Body of pancreas (tissue), 4 donors: ENCODE measurements at regions not wholly inside any gene's neighbourhood (a gene's known extent, or its start where the extent isn't known, plus 50 kb on each side); places are given as distances from the start of the nearest gene placed in this dataset.

ENCODE experiments used
- ATAC-seq: fragments of 150-250 bp; one replicate; pipeline ENCODE4 v1.9.1; 2016
- DNase-seq, 4 donors: peaks; one replicate each; pipeline ENCODE4 v3.0.0-alpha.2; 2019
- H3K27ac ChIP-seq, 4 donors: fragments of 200-600 bp; sonication (generic); 1 replicate in 3 of 4; 2 replicates in 1 of 4; pipeline versions ENCODE4 v1.5.1 to v1.6.1; 2016 to 2019; ENCODE audit warnings: mild to moderate bottlenecking in 1 of 4, mixed read lengths in 1 of 4, moderate library complexity in 1 of 4
- H3K27me3 ChIP-seq, 2 donors: fragments of 200-600 bp; sonication (generic); one replicate each; pipeline ENCODE4 v1.6.0; 2016; ENCODE audit warnings: mild to moderate bottlenecking in 1 of 2
- H3K36me3 ChIP-seq, 2 donors: fragments of 200-600 bp; sonication (generic); replicated peaks in 1 of 2; 2 replicates each; pipeline ENCODE4 v1.5.1; 2016; ENCODE audit warnings: low read depth in 2 of 2; ENCODE audit not compliant: insufficient read depth in 1 of 2
- H3K4me1 ChIP-seq: fragments of 200-600 bp; sonication (generic); one replicate; pipeline ENCODE4 v1.6.0; 2016
- H3K4me3 ChIP-seq, 2 donors: fragments of 200-600 bp; sonication (generic); 1 replicate in 1 of 2; 2 replicates in 1 of 2; pipeline ENCODE4 v1.5.1; 2016 to 2019
- H3K9me3 ChIP-seq, 3 donors: fragments of 200-600 bp; sonication (generic); 1 replicate in 2 of 3; 2 replicates in 1 of 3; pipeline ENCODE4 v1.5.1; 2016
- CTCF ChIP-seq, 7 experiments: fragments of 450-650 bp in 4 of 7; fragments of 200-600 bp in 3 of 7; sonication (generic) in 3 of 7; IDR thresholded peaks; one replicate each; pipeline ENCODE4 v1.5.1; 2016 to 2019; ENCODE audit warnings: antibody characterized with exemption in 7 of 7
- POLR2A ChIP-seq, 3 donors: fragments of 450-650 bp; IDR thresholded peaks; one replicate each; pipeline ENCODE4 v1.6.1; 2016; ENCODE audit warnings: antibody characterized with exemption in 3 of 3, mild to moderate bottlenecking in 2 of 3
- WGBS, 2 donors: methylation state at CpG; one replicate each; pipeline ENCODE4 v1.1.5; 2017; 5-methylcytosine and 5-hydroxymethylcytosine counted together
- intact Hi-C: fragments of 100-400 bp; cut with DNase I; formaldehyde crosslinking; loops from one replicate; pipeline ENCODE4 v1.15.1; 2023

DNA sequence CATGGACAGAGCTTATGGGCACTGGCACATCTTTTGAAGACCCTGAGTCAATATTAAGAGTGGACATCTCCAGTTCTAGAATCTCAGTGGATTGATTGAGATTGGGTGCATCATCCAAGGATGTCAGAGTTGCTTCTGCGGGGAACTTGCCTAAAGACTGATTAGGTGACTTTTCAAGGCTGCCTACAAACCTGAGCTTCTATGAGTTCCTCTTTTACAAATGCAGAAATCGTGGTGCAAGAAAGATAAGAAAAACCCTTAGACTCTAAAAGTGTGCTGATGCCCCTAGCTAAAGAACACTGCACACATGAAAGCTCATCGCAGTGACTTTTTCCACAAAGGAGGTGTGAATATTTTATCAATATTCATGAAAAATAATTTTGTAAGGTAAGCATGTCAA, 86.8 kb upstream of the NEDD4L start:
- DNase-seq (no peak), ATAC-seq (no peak)
- Histone ChIP-seq H3K36me3 (no peaks in the 10 kb centered on the region), H3K27ac (no peak overlapping the region), H3K27me3 (no peaks in the 10 kb centered on the region), H3K4me1 (peaks cover 12% of the 10 kb centered on the region), H3K4me3 (no peak overlapping the region), H3K9me3 (no peaks in the 10 kb centered on the region)
- TF ChIP-seq CTCF (IDR thresholded peaks at IDR 0.05), result no peak
- no peak for TF ChIP-seq POLR2A (IDR thresholded peaks at IDR 0.05)
- intact Hi-C loops, result no loop called here
- 66 to 70% methylated on average over 3 of the region's 3 CpGs for WGBS, 2 donors

GRCh38 chr18:57956491-57956890, 87.5 kb upstream of the NEDD4L start:
- TF ChIP-seq POLR2A (IDR thresholded peaks at IDR 0.05) (no peak), CTCF (IDR thresholded peaks at IDR 0.05) (no peak)
- ATAC-seq (no peak), DNase-seq (no peak)
- Histone ChIP-seq H3K4me1 (peaks cover 12% of the 10 kb centered on the region), H3K9me3 (no peaks in the 10 kb centered on the region), H3K4me3 (no peak overlapping the region), H3K27ac (no peak overlapping the region), H3K27me3 (no peaks in the 10 kb centered on the region), H3K36me3 (no peaks in the 10 kb centered on the region)
- WGBS, 2 donors, result 32 to 36% methylated on average over 3 of the region's 3 CpGs
- intact Hi-C loops, result no loop called here

DNA sequence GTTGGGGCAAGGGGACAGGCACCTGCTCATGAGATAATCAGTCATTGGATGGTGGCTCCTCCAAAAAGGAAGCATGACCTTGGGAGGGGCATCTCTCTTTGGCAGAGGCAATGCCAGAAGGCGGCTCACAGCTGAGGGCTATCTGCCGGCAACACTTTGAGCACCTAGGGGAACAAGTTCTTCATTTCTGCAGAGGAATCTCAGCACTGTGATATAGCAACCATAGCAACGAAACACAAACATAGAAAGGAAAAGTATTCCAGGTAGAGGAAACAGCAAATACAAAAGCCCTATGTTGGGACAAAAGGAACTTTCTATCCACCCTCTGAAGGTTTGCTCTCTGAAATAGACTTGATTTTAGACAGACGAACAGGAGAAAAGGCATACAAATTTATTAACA, 89.1 kb upstream of the NEDD4L start:
- ATAC-seq (peak; percentile 45), DNase-seq (no peak)
- WGBS, 2 donors, result 54 to 59% methylated on average over 4 of the region's 4 CpGs
- H3K4me3 ChIP-seq, result no peak overlapping the region
- no peak for TF ChIP-seq CTCF (IDR thresholded peaks at IDR 0.05)
- TF ChIP-seq POLR2A (IDR thresholded peaks at IDR 0.05), result no peak
- no peak overlapping the region for H3K27ac ChIP-seq
- no peaks in the 10 kb centered on the region for H3K9me3 ChIP-seq
- no peaks in the 10 kb centered on the region for H3K36me3 ChIP-seq
- no peaks in the 10 kb centered on the region for H3K27me3 ChIP-seq
- H3K4me1 ChIP-seq, result peaks cover 12% of the 10 kb centered on the region
- intact Hi-C loops, result no loop called here

DNA sequence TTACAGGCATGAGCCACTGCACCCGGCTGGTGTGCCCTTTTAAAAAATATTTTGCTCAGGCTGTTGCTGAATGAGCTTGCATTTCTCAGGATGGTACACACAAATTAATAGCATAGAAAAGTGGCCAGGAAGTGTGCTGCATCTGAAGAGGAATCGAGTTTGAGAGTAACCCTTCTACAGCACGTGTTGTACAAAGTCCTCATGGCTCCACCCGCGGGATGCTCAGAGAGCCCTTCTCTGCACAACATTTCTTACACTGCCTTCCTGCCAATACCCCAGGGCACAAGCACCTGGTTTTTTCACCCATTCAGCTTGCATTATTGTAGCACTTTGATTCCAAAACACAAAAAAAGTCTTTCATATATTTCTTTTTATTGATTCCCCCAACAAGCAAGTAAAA, 90.1 kb upstream of the NEDD4L start:
- intact Hi-C loops, result no loop called here
- DNase-seq, result no peak
- no peaks in the 10 kb centered on the region for H3K36me3 ChIP-seq
- ATAC-seq, result no peak
- no peak overlapping the region for H3K27ac ChIP-seq
- H3K27me3 ChIP-seq, result no peaks in the 10 kb centered on the region
- no peaks in the 10 kb centered on the region for H3K9me3 ChIP-seq
- no peak for TF ChIP-seq POLR2A (IDR thresholded peaks at IDR 0.05)
- no peak for TF ChIP-seq CTCF (IDR thresholded peaks at IDR 0.05)
- WGBS, 2 donors, result 71 to 79% methylated on average over 5 of the region's 5 CpGs
- no peak overlapping the region for H3K4me3 ChIP-seq
- H3K4me1 ChIP-seq, result peaks cover 12% of the 10 kb centered on the region

DNA sequence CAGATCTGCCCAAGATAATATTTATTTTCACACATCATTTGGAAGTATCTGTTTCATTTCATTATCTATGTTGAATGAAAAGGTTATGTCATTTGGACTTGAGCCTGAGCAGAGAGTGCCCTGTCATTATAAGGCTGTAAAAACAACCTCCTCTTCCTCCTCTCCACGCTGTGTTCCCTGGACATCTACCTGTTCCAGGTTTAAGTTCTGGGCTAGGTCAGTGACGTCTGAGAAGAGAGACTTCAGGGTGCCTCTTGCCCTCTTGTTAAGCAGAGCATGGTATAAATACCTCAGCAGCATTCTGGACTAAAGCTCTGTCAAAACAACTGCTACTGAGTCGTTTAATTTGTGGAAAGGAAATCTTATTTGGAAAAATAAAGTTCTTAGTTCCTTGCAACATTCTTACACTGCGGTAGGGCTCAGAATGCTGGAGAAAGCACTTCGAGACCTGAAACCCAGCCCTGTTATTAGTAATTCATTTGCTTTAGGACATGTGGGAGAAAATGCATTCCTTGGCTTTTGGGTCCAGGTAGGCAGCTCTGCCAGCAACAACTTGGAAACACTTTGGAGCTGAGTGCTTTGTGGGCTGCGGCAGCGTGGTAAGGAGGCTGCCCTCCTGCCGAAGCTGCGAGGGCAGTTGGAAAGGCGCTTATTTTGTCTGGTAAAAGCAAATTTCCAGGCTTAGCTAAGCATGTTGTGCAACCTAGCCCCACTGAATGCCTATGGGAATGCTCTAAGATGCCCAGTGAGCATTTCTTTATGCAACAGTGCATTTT, 91.8 kb upstream of the NEDD4L start:
- DNase-seq, result no peak
- WGBS, 2 donors, result 69 to 75% methylated on average over 7 to 10 of the region's 10 CpGs
- H3K4me3 ChIP-seq, result no peak overlapping the region
- H3K4me1 ChIP-seq, result peaks cover 12% of the 10 kb centered on the region
- intact Hi-C loops, result no loop called here
- no peaks in the 10 kb centered on the region for H3K27me3 ChIP-seq
- H3K9me3 ChIP-seq, result no peaks in the 10 kb centered on the region
- ATAC-seq, result no peak
- TF ChIP-seq POLR2A (IDR thresholded peaks at IDR 0.05) (no peak), CTCF (IDR thresholded peaks at IDR 0.05) (no peak)
- H3K36me3 ChIP-seq, result no peaks in the 10 kb centered on the region
- no peak overlapping the region for H3K27ac ChIP-seq
